ENCODE measurements at regions not wholly inside any gene's neighbourhood (a gene's known extent, or its start where the extent isn't known, plus 50 kb on each side); places are given as distances from the start of the nearest gene placed in this dataset.
A peak's percentile ranks its signal among the peaks of the same experiment; 100 is the strongest.

- DNase-seq (ENCODE audit: low read depth in 2 of 3, low spot score in 2 of 3) = no peak
Observed at GRCh38 chr13:79267560-79267959, 138.5 kb downstream of the RBM26 start.

GRCh38 chr13:79258489-79258888 lies 147.6 kb downstream of the RBM26 start:
- DNase-seq (ENCODE audit: low read depth in 2 of 3, low spot score in 2 of 3) = no peak

DNA sequence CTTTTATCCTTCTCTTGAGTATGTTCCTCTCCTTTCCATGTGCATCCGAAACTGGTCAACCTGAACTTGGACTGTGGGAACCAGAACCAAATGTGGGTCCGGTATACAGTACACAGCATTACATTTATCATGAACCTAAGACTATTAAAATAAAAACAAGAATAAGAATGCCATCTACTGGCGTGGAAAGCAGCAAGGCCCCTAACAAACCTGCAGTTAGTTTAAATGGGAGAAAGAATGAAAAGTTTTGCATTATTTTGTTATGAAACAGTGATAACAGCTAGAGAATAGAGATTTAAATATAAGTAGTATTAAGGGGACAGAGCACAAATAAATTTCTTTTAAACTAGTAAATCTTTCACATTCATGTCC lies 159.5 kb downstream of the RBM26 start:
- DNase-seq (ENCODE audit: low read depth in 2 of 3, low spot score in 2 of 3) = no peak

GRCh38 chr13:79245937-79246577 lies 160.0 kb downstream of the RBM26 start:
- no peak for DNase-seq (ENCODE audit: low read depth in 2 of 3, low spot score in 2 of 3)

DNA sequence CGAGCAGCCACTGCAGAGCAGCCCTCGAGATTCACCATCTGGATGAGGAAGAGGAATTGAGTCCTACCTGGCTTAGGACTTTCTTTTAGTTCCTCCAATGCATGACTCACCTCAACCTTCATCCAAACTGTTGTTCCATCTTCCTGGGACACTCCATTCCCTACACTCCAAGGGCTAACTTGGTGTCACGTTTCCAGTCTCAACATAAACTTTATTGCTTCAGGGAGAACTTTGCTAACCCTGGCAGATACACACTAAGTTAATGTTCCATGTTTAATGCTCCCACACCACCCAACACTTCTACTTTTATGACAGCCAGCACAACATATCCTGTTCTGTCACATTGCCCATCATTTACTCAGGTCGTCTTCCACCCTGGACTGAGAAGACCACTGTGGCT lies 164.4 kb downstream of the RBM26 start:
- DNase-seq (ENCODE audit: low read depth in 2 of 3, low spot score in 2 of 3) = no peak

- no peak for DNase-seq (ENCODE audit: low read depth in 2 of 3, low spot score in 2 of 3)
Observed at GRCh38 chr13:79237981-79238380, 168.1 kb downstream of the RBM26 start.

DNA sequence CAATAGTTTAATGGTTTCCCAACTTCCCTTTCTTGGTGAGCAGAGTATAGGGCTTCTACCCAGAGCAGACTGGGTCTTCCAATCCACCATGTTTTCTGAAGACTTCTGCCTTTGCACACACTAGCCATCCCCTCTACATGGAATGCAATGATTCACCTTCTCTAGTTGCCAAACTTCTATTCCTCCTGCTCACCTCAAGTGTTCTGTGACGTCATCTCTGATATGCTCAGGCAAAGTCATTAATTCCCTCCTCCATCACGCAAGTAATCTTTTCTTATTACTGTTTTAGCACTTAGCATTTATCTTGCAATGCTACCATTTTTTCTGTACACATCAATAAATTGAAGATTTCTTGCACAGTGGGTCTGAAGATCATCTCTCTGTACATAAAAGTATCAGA lies 174.2 kb downstream of the RBM26 start:
- DNase-seq (ENCODE audit: low read depth in 2 of 3, low spot score in 2 of 3) = no peak

DNA sequence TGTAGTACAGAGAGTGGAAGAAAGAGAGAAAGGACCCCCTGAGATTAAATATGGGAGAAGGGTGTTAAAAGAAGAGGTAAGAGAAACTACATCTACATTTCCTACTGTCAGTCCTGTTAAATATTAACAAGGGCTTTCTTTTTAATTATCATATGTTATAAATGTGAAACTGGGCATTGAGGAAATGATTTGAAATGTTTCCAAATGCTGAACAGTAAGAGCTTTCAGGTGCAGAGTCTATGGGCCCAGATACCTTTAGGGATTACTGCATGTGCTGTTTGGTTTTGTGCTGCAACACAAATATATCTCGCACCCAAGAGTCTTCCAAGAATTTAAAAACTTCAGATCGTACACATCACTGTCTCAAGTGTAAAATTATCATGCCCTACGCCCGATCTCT lies 176.3 kb downstream of the RBM26 start:
- no peak for DNase-seq (ENCODE audit: low read depth in 2 of 3, low spot score in 2 of 3)

GRCh38 chr13:79228972-79229371 lies 177.1 kb downstream of the RBM26 start:
- DNase-seq (ENCODE audit: low read depth in 2 of 3, low spot score in 2 of 3) = no peak

DNA sequence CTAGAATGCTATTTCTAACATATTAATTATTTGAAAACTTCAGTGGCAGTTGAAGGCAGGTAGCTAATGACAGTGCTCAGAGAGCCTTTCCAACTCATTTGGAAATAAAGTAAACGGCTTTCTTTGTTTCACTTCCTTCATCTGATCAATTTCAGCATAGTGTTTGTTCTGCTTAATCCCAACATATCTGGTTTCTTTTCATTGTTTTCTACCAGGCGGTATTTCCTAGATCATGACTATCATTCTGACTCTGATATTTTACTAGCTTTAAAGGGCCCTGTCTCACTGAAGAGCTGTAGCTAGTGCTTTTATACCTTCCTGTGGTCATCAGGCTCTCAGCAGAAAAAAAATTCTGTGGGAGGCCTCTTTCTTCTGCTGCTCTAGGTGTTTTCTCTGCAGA lies 178.6 kb downstream of the RBM26 start:
- DNase-seq (ENCODE audit: low read depth in 2 of 3, low spot score in 2 of 3) = no peak

DNA sequence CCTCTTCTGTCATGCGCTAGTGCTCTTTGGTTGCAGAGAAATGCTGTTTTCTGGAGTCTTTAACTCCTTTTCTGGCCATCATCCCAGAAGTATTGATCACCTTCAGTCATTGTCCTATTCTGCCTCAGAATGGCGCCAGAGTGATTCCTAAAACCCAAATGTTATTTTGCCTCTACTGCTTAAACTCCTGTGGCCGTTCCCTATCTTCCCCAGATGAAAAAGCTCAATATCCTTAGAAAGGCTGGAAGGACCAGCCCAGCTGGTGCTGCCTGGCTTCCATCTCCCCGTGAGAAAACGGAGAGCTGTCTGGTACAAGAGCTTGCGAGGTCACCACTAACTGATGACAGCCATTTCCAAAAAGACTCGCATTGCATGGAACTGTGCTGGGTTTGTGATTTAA lies 179.1 kb downstream of the RBM26 start:
- DNase-seq (ENCODE audit: low read depth in 2 of 3, low spot score in 2 of 3) = no peak

- DNase-seq (ENCODE audit: low read depth in 2 of 3, low spot score in 2 of 3) = no peak
Observed at GRCh38 chr13:79226250-79226649, 179.8 kb downstream of the RBM26 start.

- no peak for DNase-seq (ENCODE audit: low read depth in 2 of 3, low spot score in 2 of 3)
Observed at GRCh38 chr13:79225487-79226232, 180.4 kb downstream of the RBM26 start.

- DNase-seq (ENCODE audit: low read depth in 2 of 3, low spot score in 2 of 3) = no peak
Observed at GRCh38 chr13:79222427-79223205, 183.4 kb downstream of the RBM26 start.

GRCh38 chr13:79212064-79212619 lies 193.9 kb downstream of the RBM26 start:
- DNase-seq (ENCODE audit: low read depth in 2 of 3, low spot score in 2 of 3) = no peak

DNA sequence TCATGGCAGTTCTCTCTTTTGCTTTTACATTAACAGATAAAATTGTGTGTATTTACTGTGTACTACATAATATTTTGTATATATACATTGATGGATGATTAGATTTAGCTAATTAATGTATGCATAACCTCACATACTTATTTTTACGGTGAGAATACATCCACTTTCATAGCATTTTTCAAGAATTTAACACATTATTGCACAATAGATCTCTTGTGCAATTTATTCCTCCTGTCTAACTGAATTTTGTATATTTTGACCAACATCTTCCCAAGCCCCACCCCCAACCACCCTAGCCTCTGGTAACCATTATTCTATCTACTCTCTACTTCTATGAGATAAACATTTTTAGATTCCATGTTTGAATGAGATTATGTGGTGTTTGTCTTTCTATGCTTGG lies 194.7 kb downstream of the RBM26 start:
- no peak for DNase-seq (ENCODE audit: low read depth in 2 of 3, low spot score in 2 of 3)

GRCh38 chr13:79197933-79198332 lies 208.1 kb downstream of the RBM26 start:
- DNase-seq (ENCODE audit: low read depth in 2 of 3, low spot score in 2 of 3) = no peak

- DNase-seq (ENCODE audit: low read depth in 2 of 3, low spot score in 2 of 3) = no peak
Observed at GRCh38 chr13:79196843-79197242, 209.2 kb downstream of the RBM26 start.

GRCh38 chr13:79196366-79196765 lies 209.7 kb downstream of the RBM26 start:
- DNase-seq (ENCODE audit: low read depth in 2 of 3, low spot score in 2 of 3) = no peak

DNA sequence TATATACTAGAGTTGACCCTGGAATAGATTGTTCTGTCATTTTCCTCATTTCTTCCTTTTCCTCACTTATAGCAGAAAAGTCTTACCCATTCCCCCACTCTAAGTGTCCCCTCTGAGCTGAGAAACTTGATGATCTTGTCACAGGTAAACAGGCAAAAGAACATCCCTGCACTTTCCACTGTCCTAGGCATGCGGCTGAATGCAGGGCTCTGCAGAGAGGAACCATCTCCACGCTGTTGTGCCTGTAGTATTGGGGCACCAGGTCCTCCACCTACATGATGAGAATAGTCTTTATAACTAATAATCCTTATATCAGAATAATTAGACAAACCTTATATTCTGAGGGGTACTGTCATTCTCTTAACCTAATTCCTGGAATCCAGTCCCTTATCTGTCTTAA lies 211.3 kb downstream of the RBM26 start:
- no peak for DNase-seq (ENCODE audit: low read depth in 2 of 3, low spot score in 2 of 3)

GRCh38 chr13:79194272-79194671 lies 211.8 kb downstream of the RBM26 start:
- DNase-seq (ENCODE audit: low read depth in 2 of 3, low spot score in 2 of 3) = peak in 1 of 3 experiments; percentile 6

GRCh38 chr13:79191501-79191900 lies 214.6 kb downstream of the RBM26 start:
- no peak for DNase-seq (ENCODE audit: low read depth in 2 of 3, low spot score in 2 of 3)
